HG02852 (cell line): ENCODE measurements at regions not wholly inside any gene's neighbourhood (a gene's known extent, or its start where the extent isn't known, plus 50 kb on each side); places are given as distances from the start of the nearest gene placed in this dataset.

Source experiments
- ATAC-seq: cut with Tn5 transposase; IDR thresholded peaks from one replicate; pipeline ENCODE4 v1.9.1; 2021; ENCODE audit warnings: mild to moderate bottlenecking, moderate library complexity; ENCODE audit not compliant: unreplicated experiment

- no peak for ATAC-seq
Observed at GRCh38 chr2:177314722-177315264, 50.3 kb upstream of the NFE2L2 start.

GRCh38 chr2:177315364-177315763 lies 50.8 kb upstream of the NFE2L2 start:
- ATAC-seq: no peak

- ATAC-seq: no peak
Observed at GRCh38 chr2:177316756-177317155, 52.2 kb upstream of the NFE2L2 start.

GRCh38 chr2:177317443-177317842 lies 52.9 kb upstream of the NFE2L2 start:
- ATAC-seq: no peak

- no peak for ATAC-seq
Observed at GRCh38 chr2:177317857-177318256, 53.3 kb upstream of the NFE2L2 start.

- no peak for ATAC-seq
Observed at GRCh38 chr2:177318613-177319012, 54.1 kb upstream of the NFE2L2 start.

GRCh38 chr2:177320596-177320995 lies 56.1 kb upstream of the NFE2L2 start:
- ATAC-seq: no peak

GRCh38 chr2:177322801-177323261 lies 58.3 kb upstream of the NFE2L2 start:
- no peak for ATAC-seq

GRCh38 chr2:177324797-177325196 lies 60.3 kb upstream of the NFE2L2 start:
- no peak for ATAC-seq

GRCh38 chr2:177325554-177325953 lies 61.0 kb upstream of the NFE2L2 start:
- ATAC-seq: no peak

- no peak for ATAC-seq
Observed at GRCh38 chr2:177326005-177326404, 61.5 kb upstream of the NFE2L2 start.

- ATAC-seq: no peak
Observed at GRCh38 chr2:177326591-177326990, 62.1 kb upstream of the NFE2L2 start.

GRCh38 chr2:177327009-177327408 lies 62.5 kb upstream of the NFE2L2 start:
- ATAC-seq: no peak

GRCh38 chr2:177328056-177328455 lies 63.5 kb upstream of the NFE2L2 start:
- ATAC-seq: no peak

- no peak for ATAC-seq
Observed at GRCh38 chr2:177329064-177329463, 63.5 kb upstream of the AGPS start.

GRCh38 chr2:177331466-177331997 lies 61.0 kb upstream of the AGPS start:
- ATAC-seq: no peak

- peak; percentile 87 for ATAC-seq
Observed at GRCh38 chr2:177332026-177332991, 60.3 kb upstream of the AGPS start.

GRCh38 chr2:177332992-177333388 lies 59.6 kb upstream of the AGPS start:
- ATAC-seq: no peak

GRCh38 chr2:177334940-177335543 lies 57.5 kb upstream of the AGPS start:
- ATAC-seq: peak; percentile 57

GRCh38 chr2:177335917-177336450 lies 56.6 kb upstream of the AGPS start:
- ATAC-seq: no peak

- ATAC-seq: no peak
Observed at GRCh38 chr2:177338177-177338721, 54.3 kb upstream of the AGPS start.
